IPS DF 19.7 (cell line): ENCODE measurements at regions not wholly inside any gene's neighbourhood (a gene's known extent, or its start where the extent isn't known, plus 50 kb on each side); places are given as distances from the start of the nearest gene placed in this dataset.

Experiments used
- DNase-seq: peaks from one replicate; pipeline ENCODE4 v3.0.0-alpha.2; 2013; ENCODE audit warnings: low read depth, low spot score

DNA sequence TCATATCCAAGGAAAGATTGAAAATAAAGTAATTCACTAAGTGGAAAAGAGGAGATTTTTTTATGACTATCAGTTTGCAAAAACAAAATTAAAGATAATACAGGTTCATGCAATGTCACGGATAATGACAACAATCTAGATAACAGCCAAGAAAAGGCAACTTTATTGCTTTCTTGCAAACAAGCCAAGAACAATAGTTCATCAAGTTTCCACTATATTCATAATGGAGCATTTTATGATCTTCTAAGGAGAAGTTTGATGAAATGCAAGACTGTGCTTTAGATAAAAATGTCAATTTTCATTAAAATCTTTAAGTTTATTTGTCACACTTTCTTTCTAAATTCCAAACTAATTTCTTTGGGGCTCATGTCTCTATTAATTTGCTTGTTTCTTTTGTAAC lies 53.9 kb upstream of the NRP1 start:
- no peak for DNase-seq

DNA sequence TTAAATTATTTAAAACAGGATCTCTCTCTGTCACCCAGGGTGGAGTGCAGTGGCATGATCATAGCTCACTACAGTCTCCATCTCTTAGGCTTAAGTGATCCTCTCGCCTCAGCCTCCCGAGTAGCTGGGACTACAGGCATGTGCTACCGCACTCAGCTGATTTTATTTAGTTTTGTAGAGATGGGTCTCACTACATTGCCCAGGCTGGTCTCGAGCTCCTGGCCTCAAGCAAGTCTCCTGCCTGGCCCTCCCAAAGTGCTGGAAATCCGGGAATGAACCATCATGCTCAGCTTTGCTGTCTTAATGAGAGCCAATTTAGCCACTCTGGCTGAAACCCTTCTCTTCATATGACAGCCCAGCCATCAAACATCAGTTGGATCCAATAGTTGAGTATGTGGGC lies 53.3 kb upstream of the NRP1 start:
- no peak for DNase-seq

DNA sequence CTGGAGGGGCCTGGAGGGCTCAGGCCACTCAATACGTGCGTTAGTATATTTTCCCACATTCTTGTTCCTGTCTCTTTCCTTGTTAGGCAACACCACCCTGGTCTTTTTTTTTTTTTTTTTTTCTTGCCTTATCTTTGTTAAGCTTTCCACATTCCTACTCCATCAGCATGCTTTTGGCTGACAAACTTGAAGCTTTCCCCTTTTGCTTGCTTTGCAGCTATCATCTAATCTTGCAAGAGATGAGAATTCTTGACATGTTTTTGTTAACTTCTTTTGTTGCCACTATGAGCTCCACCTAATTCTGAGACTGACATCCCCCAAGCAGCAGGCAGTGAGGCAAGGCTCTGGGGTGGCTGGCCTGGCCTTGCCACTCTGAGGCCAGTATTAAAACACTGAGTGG lies 52.5 kb upstream of the NRP1 start:
- DNase-seq, result no peak

GRCh38 chr10:33385686-33386085 lies 51.2 kb upstream of the NRP1 start:
- no peak for DNase-seq

GRCh38 chr10:33385015-33385414 lies 50.5 kb upstream of the NRP1 start:
- DNase-seq, result no peak
